ENCODE measurements at regions not wholly inside any gene's neighbourhood (a gene's known extent, or its start where the extent isn't known, plus 50 kb on each side); places are given as distances from the start of the nearest gene placed in this dataset.

DNA sequence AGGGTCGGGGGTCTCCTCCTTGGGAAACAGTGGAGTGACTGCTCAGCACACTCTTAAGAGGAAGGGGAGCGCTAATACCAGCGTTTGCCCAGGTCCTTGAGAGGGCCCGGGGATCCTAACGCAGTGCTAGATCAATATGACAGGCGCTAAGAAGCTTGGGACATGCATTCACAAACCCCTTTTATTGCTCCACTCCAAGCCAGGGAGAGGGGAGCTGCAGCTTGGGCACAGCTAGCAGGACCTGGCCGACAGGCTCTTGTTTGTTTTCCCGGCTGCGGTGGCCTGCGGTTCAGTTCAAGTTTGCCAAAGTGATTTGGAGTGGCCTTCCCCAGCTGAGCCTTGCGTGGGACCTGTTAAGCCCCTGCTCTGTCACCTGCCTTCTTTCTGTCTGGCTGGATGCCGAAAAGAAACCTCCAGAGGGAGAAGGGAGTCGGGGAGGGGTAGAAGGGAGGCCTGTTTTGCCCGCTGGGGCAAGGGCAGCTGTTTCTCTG is 152.1 kb downstream of the GLI2 start:
- TF ChIP-seq, protein P1, sequence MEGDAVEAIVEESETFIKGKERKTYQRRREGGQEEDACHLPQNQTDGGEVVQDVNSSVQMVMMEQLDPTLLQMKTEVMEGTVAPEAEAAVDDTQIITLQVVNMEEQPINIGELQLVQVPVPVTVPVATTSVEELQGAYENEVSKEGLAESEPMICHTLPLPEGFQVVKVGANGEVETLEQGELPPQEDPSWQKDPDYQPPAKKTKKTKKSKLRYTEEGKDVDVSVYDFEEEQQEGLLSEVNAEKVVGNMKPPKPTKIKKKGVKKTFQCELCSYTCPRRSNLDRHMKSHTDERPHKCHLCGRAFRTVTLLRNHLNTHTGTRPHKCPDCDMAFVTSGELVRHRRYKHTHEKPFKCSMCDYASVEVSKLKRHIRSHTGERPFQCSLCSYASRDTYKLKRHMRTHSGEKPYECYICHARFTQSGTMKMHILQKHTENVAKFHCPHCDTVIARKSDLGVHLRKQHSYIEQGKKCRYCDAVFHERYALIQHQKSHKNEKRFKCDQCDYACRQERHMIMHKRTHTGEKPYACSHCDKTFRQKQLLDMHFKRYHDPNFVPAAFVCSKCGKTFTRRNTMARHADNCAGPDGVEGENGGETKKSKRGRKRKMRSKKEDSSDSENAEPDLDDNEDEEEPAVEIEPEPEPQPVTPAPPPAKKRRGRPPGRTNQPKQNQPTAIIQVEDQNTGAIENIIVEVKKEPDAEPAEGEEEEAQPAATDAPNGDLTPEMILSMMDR (IDR thresholded peaks at IDR 0.05): no peak
- no peak for TF ChIP-seq POLR2A (IDR thresholded peaks at IDR 0.05)
